GM18858 (cell line): ENCODE measurements at regions not wholly inside any gene's neighbourhood (a gene's known extent, or its start where the extent isn't known, plus 50 kb on each side); places are given as distances from the start of the nearest gene placed in this dataset.
"Not testable (repeated sequence)": the region's sequence is repeated elsewhere in the genome, so short reads cannot be mapped to it uniquely, and the experiment has no call there.

Source experiments
- ATAC-seq: cut with Tn5 transposase; IDR thresholded peaks from one replicate; pipeline ENCODE4 v1.9.1; 2021; ENCODE audit not compliant: unreplicated experiment

- no peak for ATAC-seq
These were observed 715.5 kb downstream of the CETN3 start for GRCh38 chr5:89694026-89694550.

- no peak for ATAC-seq
These were observed 719.2 kb downstream of the CETN3 start for GRCh38 chr5:89690331-89690730.

- ATAC-seq, result no peak
These were observed 723.3 kb downstream of the CETN3 start for GRCh38 chr5:89686081-89686765.

- no peak for ATAC-seq
These were observed 732.9 kb downstream of the CETN3 start for GRCh38 chr5:89676634-89677033.

- ATAC-seq, result no peak
These were observed 736.5 kb downstream of the CETN3 start for GRCh38 chr5:89673019-89673418.

- no peak for ATAC-seq
These were observed 740.7 kb downstream of the CETN3 start for GRCh38 chr5:89668821-89669220.

- ATAC-seq, result no peak
These were observed 747.1 kb downstream of the CETN3 start for GRCh38 chr5:89662499-89662898.

GRCh38 chr5:89638871-89639270, 755.9 kb upstream of the MEF2C start:
- ATAC-seq, result no peak

- ATAC-seq, result not testable (repeated sequence)
These were observed 751.2 kb upstream of the MEF2C start for GRCh38 chr5:89634176-89634575.

- ATAC-seq, result not testable (repeated sequence)
These were observed 747.1 kb upstream of the MEF2C start for GRCh38 chr5:89630064-89630463.

GRCh38 chr5:89628876-89629635, 746.1 kb upstream of the MEF2C start:
- ATAC-seq, result no peak

GRCh38 chr5:89615839-89616518, 733.0 kb upstream of the MEF2C start:
- no peak for ATAC-seq

GRCh38 chr5:89613222-89613956, 730.4 kb upstream of the MEF2C start:
- peak; percentile 97 for ATAC-seq

GRCh38 chr5:89606939-89607534, 724.1 kb upstream of the MEF2C start:
- no peak for ATAC-seq

- ATAC-seq, result no peak
These were observed 721.4 kb upstream of the MEF2C start for GRCh38 chr5:89604342-89604741.

GRCh38 chr5:89601880-89602279, 718.9 kb upstream of the MEF2C start:
- no peak for ATAC-seq

GRCh38 chr5:89597878-89598277, 714.9 kb upstream of the MEF2C start:
- peak; percentile 55 for ATAC-seq

- no peak for ATAC-seq
These were observed 713.8 kb upstream of the MEF2C start for GRCh38 chr5:89596821-89597220.

- no peak for ATAC-seq
These were observed 712.1 kb upstream of the MEF2C start for GRCh38 chr5:89595056-89595455.

- no peak for ATAC-seq
These were observed 701.5 kb upstream of the MEF2C start for GRCh38 chr5:89584339-89584956.
